ENCODE measurements at regions not wholly inside any gene's neighbourhood (a gene's known extent, or its start where the extent isn't known, plus 50 kb on each side); places are given as distances from the start of the nearest gene placed in this dataset.

- 75 to 81% (median 79%) methylated on average over 6 of the region's 6 CpGs for WGBS, 3 donors
- Histone ChIP-seq H3K27me3 (no peaks in the 10 kb centered on the region), H3K36me3 (no peaks in the 10 kb centered on the region), H3K4me3 (no peak overlapping the region), H3K4me1 (ENCODE audit: insufficient read depth) (no peaks in the 10 kb centered on the region), H3K27ac (no peak overlapping the region), H3K9me3 (no peaks in the 10 kb centered on the region)
- intact Hi-C loops (cut with DNase I) = loop anchor here in 1 of 4 donors (10.0 kb wide), 1 partner anchor 46 kb away; no protein-coding TSS in a partner anchor
- TF ChIP-seq POLR2A (IDR thresholded peaks at IDR 0.05) = no peak
- TF ChIP-seq CTCF (IDR thresholded peaks at IDR 0.05) = no peak
- no peak for TF ChIP-seq EP300 (IDR thresholded peaks at IDR 0.05)
- DNase-seq = no peak
Observed at GRCh38 chr4:10198365-10198764, 81.8 kb upstream of the WDR1 start.

- Histone ChIP-seq H3K4me3 (no peak overlapping the region), H3K27me3 (no peaks in the 10 kb centered on the region), H3K9me3 (no peaks in the 10 kb centered on the region), H3K4me1 (ENCODE audit: insufficient read depth) (no peaks in the 10 kb centered on the region), H3K36me3 (no peaks in the 10 kb centered on the region), H3K27ac (no peak overlapping the region)
- no peak for DNase-seq
- intact Hi-C loops (cut with DNase I) = loop anchor here in 1 of 4 donors (10.0 kb wide), 1 partner anchor 47 kb away; no protein-coding TSS in a partner anchor
- 88 to 90% (median 88%) methylated on average over 7 of the region's 7 CpGs for WGBS, 3 donors
- TF ChIP-seq POLR2A (IDR thresholded peaks at IDR 0.05) (no peak), EP300 (IDR thresholded peaks at IDR 0.05) (no peak), CTCF (IDR thresholded peaks at IDR 0.05) (no peak)
Observed at GRCh38 chr4:10197952-10198351, 81.4 kb upstream of the WDR1 start.

GRCh38 chr4:10196191-10196590 lies 79.6 kb upstream of the WDR1 start:
- Histone ChIP-seq H3K4me3 (no peak overlapping the region), H3K27me3 (no peaks in the 10 kb centered on the region), H3K4me1 (ENCODE audit: insufficient read depth) (no peaks in the 10 kb centered on the region), H3K36me3 (no peaks in the 10 kb centered on the region), H3K9me3 (no peaks in the 10 kb centered on the region), H3K27ac (no peak overlapping the region)
- 83 to 90% (median 86%) methylated on average over 1 of the region's 1 CpG for WGBS, 3 donors
- DNase-seq = no peak
- intact Hi-C loops (cut with DNase I) = loop anchor here in 1 of 4 donors (10.0 kb wide), 1 partner anchor 49 kb away; no protein-coding TSS in a partner anchor
- TF ChIP-seq EP300 (IDR thresholded peaks at IDR 0.05) (no peak), CTCF (IDR thresholded peaks at IDR 0.05) (no peak), POLR2A (IDR thresholded peaks at IDR 0.05) (no peak)

GRCh38 chr4:10192331-10192730 lies 75.7 kb upstream of the WDR1 start:
- TF ChIP-seq EP300 (IDR thresholded peaks at IDR 0.05) = no peak
- TF ChIP-seq POLR2A (IDR thresholded peaks at IDR 0.05) = no peak
- no peak for TF ChIP-seq CTCF (IDR thresholded peaks at IDR 0.05)
- Histone ChIP-seq H3K4me1 (ENCODE audit: insufficient read depth) (no peaks in the 10 kb centered on the region), H3K4me3 (no peak overlapping the region), H3K9me3 (no peaks in the 10 kb centered on the region), H3K27me3 (no peaks in the 10 kb centered on the region), H3K36me3 (no peaks in the 10 kb centered on the region), H3K27ac (no peak overlapping the region)
- DNase-seq = no peak
- intact Hi-C loops (cut with DNase I) = loop anchor here in 1 of 4 donors (10.0 kb wide), 1 partner anchor 52 kb away; no protein-coding TSS in a partner anchor
- WGBS, 3 donors = 45 to 53% (median 53%) methylated on average over 3 of the region's 3 CpGs

Measured in ovary (tissue), 7 donors.